ENCODE measurements at regions not wholly inside any gene's neighbourhood (a gene's known extent, or its start where the extent isn't known, plus 50 kb on each side); places are given as distances from the start of the nearest gene placed in this dataset.

GRCh38 chr1:101121975-101122374, 96.4 kb upstream of the DPH5 start:
- TF ChIP-seq, protein P1, sequence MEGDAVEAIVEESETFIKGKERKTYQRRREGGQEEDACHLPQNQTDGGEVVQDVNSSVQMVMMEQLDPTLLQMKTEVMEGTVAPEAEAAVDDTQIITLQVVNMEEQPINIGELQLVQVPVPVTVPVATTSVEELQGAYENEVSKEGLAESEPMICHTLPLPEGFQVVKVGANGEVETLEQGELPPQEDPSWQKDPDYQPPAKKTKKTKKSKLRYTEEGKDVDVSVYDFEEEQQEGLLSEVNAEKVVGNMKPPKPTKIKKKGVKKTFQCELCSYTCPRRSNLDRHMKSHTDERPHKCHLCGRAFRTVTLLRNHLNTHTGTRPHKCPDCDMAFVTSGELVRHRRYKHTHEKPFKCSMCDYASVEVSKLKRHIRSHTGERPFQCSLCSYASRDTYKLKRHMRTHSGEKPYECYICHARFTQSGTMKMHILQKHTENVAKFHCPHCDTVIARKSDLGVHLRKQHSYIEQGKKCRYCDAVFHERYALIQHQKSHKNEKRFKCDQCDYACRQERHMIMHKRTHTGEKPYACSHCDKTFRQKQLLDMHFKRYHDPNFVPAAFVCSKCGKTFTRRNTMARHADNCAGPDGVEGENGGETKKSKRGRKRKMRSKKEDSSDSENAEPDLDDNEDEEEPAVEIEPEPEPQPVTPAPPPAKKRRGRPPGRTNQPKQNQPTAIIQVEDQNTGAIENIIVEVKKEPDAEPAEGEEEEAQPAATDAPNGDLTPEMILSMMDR (conservative IDR thresholded peaks at IDR 0.05; ENCODE audit: low read length), result no peak
- TF ChIP-seq EZH2phosphoT487 (IDR thresholded peaks at IDR 0.05; ENCODE audit: borderline replicate concordance, low read depth, low read length), result no peak
- H3K79me2 ChIP-seq (ENCODE audit: insufficient read depth, low read depth, low read length), result no peaks in the 10 kb centered on the region
- no peak overlapping the region for H3K4me3 ChIP-seq (ENCODE audit: low read depth, low read length, poor library complexity, severe bottlenecking)
- no peak overlapping the region for H3K4me2 ChIP-seq (ENCODE audit: low read length)
- no TSS peak for BruUV-seq (replicated peaks)
- no peaks in the 10 kb centered on the region for H3K36me3 ChIP-seq (ENCODE audit: insufficient read depth, low read length)
- H3K9me2 ChIP-seq (ENCODE audit: insufficient read depth, low read length), result no peaks in the 10 kb centered on the region
- no peaks in the 10 kb centered on the region for H3K9me3 ChIP-seq (ENCODE audit: low read length)
- no peak for DNase-seq (ENCODE audit: low spot score)
- peaks cover 12% of the 10 kb centered on the region for H3K4me1 ChIP-seq (ENCODE audit: insufficient read depth, low read length, poor library complexity, severe bottlenecking)
- intact Hi-C loops (cut with micrococcal nuclease; ENCODE audit: unreplicated experiment), result loop anchor here (5.0 to 10.0 kb wide), 2 partner anchors 50 to 207 kb away; no protein-coding TSS in a partner anchor
- H4K20me1 ChIP-seq (ENCODE audit: insufficient read depth, low read length), result no peaks in the 10 kb centered on the region
- POLR2A ChIA-PET, result interaction anchor here (0.7 to 1.1 kb wide), 2 partner anchors 108 to 144 kb away, joined by 3 read pairs; no protein-coding TSS in a partner anchor
- H3K27ac ChIP-seq (ENCODE audit: low read depth, low read length, poor library complexity, severe bottlenecking), result no peak overlapping the region
- peak overlapping the region; percentile 30; the same call in 1 of the 2 replicates for H2AFZ ChIP-seq (ENCODE audit: low read length)
- CTCF ChIA-PET (ENCODE audit: unreplicated experiment), result no interaction called here

DNA sequence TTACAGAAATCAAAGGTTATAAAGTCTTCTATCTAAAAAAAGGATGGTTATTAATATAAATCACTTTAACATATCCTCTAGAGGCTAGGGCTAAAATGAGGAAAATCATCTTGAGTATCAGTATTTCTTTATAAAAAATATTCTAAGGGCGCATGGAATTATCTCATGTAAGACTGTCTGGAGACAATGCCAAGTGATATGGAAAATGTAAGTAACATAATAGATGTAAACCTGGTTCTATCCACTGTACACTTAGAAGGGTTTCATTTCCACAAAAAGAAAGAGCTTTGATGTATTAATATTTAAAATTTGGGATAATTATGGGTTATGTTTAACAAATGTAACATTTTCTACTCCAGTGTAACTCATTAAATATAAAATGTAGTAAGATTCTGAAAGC, 95.9 kb upstream of the DPH5 start:
- Histone ChIP-seq H3K36me3 (ENCODE audit: insufficient read depth, low read length) (no peaks in the 10 kb centered on the region), H3K4me3 (ENCODE audit: low read depth, low read length, poor library complexity, severe bottlenecking) (no peak overlapping the region), H3K9me2 (ENCODE audit: insufficient read depth, low read length) (no peaks in the 10 kb centered on the region), H3K9me3 (ENCODE audit: low read length) (no peaks in the 10 kb centered on the region), H4K20me1 (ENCODE audit: insufficient read depth, low read length) (no peaks in the 10 kb centered on the region), H3K79me2 (ENCODE audit: insufficient read depth, low read depth, low read length) (no peaks in the 10 kb centered on the region), H3K4me1 (ENCODE audit: insufficient read depth, low read length, poor library complexity, severe bottlenecking) (peaks cover 12% of the 10 kb centered on the region), H2AFZ (ENCODE audit: low read length) (peak overlapping the region; percentile 30; the same call in 1 of the 2 replicates), H3K27ac (ENCODE audit: low read depth, low read length, poor library complexity, severe bottlenecking) (no peak overlapping the region), H3K4me2 (ENCODE audit: low read length) (no peak overlapping the region)
- no TSS peak for BruUV-seq (replicated peaks)
- CTCF ChIA-PET (ENCODE audit: unreplicated experiment), result no interaction called here
- TF ChIP-seq, protein P1 (conservative IDR thresholded peaks at IDR 0.05; ENCODE audit: low read length), result no peak
- no peak for TF ChIP-seq EZH2phosphoT487 (IDR thresholded peaks at IDR 0.05; ENCODE audit: borderline replicate concordance, low read depth, low read length)
- DNase-seq (ENCODE audit: low spot score), result no peak
- POLR2A ChIA-PET, result interaction anchor here (1.1 kb wide), 1 partner anchor 108 kb away, joined by 3 read pairs; no protein-coding TSS in a partner anchor
- intact Hi-C loops (cut with micrococcal nuclease; ENCODE audit: unreplicated experiment), result loop anchor here (5.0 to 10.0 kb wide), 2 partner anchors 49 to 207 kb away; no protein-coding TSS in a partner anchor

GRCh38 chr1:101120868-101121267, 95.3 kb upstream of the DPH5 start:
- CTCF ChIA-PET (ENCODE audit: unreplicated experiment), result no interaction called here
- H3K27ac ChIP-seq (ENCODE audit: low read depth, low read length, poor library complexity, severe bottlenecking), result no peak overlapping the region
- no peaks in the 10 kb centered on the region for H3K79me2 ChIP-seq (ENCODE audit: insufficient read depth, low read depth, low read length)
- no peaks in the 10 kb centered on the region for H4K20me1 ChIP-seq (ENCODE audit: insufficient read depth, low read length)
- POLR2A ChIA-PET, result interaction anchor here (0.8 kb wide), 1 partner anchor 130 kb away, joined by 3 read pairs; no protein-coding TSS in a partner anchor
- DNase-seq (ENCODE audit: low spot score), result no peak
- no peak overlapping the region for H3K4me2 ChIP-seq (ENCODE audit: low read length)
- H3K36me3 ChIP-seq (ENCODE audit: insufficient read depth, low read length), result no peaks in the 10 kb centered on the region
- H3K4me1 ChIP-seq (ENCODE audit: insufficient read depth, low read length, poor library complexity, severe bottlenecking), result peaks cover 12% of the 10 kb centered on the region
- TF ChIP-seq, protein P1 (conservative IDR thresholded peaks at IDR 0.05; ENCODE audit: low read length), result no peak
- TF ChIP-seq EZH2phosphoT487 (IDR thresholded peaks at IDR 0.05; ENCODE audit: borderline replicate concordance, low read depth, low read length), result no peak
- H3K9me2 ChIP-seq (ENCODE audit: insufficient read depth, low read length), result no peaks in the 10 kb centered on the region
- H3K4me3 ChIP-seq (ENCODE audit: low read depth, low read length, poor library complexity, severe bottlenecking), result no peak overlapping the region
- H3K9me3 ChIP-seq (ENCODE audit: low read length), result no peaks in the 10 kb centered on the region
- intact Hi-C loops (cut with micrococcal nuclease; ENCODE audit: unreplicated experiment), result loop anchor here (5.0 to 10.0 kb wide), 2 partner anchors 49 to 206 kb away; no protein-coding TSS in a partner anchor
- BruUV-seq (replicated peaks), result no TSS peak
- H2AFZ ChIP-seq (ENCODE audit: low read length), result no peak overlapping the region
